SHP77 (cell line): ENCODE measurements at regions not wholly inside any gene's neighbourhood (a gene's known extent, or its start where the extent isn't known, plus 50 kb on each side); places are given as distances from the start of the nearest gene placed in this dataset.

Experiments
- DNase-seq, 2 experiments: peaks; one replicate each; lab custom pipeline; 2025; lab: John Stamatoyannopoulos, UW

DNA sequence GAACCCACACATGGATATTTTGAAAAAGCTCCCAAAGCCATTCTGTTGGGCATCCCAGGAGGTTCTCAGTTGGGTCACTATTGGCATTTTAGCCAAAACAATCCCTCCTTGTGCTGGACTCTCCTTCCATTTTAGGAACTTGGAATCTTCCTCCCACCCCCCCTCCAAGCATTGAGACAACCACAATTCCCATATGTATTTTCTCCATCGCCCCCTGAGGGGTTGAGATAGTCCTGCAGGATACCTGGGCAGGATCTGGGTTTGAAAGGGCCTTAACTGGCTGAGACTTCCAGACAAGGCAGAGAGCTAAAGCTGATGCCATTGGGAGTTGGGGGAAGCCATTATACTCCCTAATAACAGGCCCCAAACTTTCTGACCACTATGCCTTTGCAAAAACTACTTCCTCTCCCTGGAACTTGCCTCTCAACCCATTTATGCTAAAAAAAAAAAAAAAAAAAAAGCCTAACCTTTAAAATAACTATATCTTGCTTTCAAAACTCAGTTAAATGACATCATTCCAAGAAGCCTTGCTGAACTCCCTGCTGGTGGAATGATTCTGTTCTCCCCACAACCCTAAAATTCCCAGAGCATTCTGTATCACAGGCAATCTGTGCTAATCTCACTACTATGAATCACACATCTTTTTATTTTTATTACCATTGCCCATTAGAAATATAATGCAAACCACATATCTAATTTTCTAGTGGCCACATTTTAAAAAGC, 77.5 kb upstream of the PDE1C start:
- DNase-seq, result no peak

DNA sequence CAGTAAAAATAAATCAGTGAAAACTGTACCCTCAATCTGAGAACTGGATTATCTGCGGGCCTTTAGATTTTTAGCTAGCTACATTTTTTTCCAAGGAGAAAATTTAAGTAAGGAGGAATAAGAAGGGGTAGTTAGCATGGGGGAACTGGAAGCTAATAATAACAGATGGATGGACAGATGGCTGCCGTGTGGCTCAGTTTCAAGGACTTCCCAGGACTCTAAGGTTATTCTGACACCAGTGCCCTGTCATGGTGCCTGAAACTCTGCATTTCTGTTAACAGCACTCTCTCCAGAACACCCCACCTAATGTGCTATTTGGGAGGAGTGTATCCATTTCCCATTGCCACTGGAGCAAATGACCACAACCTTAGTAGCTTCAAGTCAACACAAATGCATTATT, 75.7 kb upstream of the PDE1C start:
- DNase-seq, result no peak

DNA sequence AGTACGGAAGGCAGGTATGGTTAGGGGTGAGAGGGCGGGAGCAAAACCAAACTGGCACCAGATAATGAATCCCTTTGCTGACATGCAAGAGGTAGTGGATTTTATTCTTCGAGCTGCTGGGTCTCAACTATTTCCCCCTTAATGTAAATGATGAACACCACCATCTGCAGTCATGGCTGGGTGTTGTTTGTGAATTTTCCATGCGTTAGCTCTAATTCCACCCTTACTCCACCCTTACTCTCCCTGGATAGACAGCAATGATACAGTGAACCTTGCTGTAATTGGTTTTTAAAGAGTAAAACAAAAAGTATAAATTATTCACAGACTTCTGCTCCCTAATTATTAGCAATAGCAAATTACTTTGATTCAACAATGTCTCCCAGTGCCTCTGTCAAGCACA, 74.5 kb upstream of the PDE1C start:
- DNase-seq, result no peak

DNA sequence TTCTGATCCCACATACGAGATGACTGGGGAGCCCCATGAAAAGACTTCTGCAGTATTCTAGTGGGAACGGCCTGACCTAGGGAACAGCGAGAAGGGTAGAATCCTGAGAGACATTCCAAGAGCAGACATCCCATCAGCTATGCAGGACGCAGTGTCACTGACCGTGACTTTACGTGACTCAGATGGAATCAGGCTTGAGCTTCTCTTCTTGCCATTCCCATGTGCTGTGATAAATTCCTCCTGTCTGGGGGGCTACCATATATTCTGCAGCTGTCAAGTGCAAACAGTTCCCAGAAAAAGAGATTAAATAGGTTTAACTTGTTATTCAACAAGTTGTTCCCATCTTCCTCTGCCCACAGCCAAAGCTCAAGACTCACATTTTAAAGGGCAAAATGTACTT, 73.1 kb upstream of the PDE1C start:
- DNase-seq, result no peak

DNA sequence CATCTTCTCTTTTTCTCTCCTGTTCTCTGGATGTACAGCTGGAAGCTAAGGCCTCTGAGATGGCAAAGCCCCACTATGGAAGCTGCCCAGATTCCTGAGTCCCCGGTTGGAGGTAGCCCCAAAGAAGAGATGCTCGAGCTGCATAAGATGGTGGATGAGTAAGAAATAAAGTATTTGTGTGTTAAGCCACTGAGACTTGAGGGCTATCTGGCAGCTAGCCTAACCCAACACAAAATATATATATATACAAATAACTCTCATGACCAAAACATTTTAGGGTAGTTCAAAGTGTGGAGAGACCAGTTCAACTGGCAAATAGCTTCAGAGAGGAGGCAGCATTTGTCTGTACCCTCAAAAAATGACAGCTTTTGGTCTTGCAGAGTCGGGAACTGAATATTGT, 72.4 kb upstream of the PDE1C start:
- DNase-seq, result no peak

DNA sequence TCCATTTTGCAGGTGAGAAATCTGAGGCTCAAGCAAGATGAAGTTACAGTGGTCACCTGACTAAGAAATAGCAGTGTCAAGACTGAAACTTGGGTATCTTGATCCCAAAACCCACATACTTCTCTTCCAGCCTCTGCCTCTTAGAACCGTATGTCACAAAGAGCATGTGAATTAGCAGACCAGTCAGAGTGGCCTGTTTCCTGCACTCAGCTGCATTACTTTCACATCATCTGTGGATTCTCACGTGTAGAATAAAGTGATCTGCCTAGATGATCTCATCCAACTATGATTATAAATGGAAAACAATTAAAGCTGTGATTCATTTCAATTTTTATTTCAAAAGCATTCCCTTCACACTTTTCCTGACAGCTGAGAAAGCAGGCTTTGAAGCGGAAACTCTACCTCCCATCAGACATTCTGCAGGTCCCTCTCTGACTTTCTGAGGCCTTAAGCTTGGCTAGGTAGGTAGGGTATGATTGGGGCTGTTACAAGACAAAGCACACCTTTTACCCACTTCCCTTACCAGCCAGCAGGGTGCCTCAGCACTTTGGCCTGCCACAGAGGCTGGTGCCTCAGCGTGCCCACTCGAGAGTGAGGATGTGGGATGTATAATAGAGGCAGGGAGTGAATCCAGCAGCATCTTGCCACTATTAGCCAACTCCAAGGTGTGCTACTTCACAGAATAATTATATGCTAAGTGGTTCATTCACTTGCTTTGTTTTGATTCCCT, 70.2 kb upstream of the PDE1C start:
- no peak for DNase-seq

DNA sequence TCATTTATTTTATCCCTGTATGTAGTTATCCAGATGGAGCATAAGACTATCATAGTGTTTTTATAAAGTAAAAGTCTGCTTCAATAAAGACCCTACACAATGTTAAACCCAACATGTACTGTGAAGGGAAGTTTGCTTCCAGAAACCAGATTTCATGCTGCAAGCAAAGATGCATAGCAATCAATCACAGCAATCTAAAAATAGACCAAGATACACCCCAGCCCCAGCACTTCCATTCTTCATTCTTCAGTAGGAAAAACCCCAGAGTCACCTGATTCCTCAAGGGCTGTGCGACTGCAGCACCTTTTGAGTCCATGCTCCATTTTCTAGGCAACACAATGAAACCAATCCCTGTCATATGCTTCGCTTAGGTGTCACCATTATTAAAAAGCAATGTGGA, 66.9 kb upstream of the PDE1C start:
- DNase-seq, result no peak

DNA sequence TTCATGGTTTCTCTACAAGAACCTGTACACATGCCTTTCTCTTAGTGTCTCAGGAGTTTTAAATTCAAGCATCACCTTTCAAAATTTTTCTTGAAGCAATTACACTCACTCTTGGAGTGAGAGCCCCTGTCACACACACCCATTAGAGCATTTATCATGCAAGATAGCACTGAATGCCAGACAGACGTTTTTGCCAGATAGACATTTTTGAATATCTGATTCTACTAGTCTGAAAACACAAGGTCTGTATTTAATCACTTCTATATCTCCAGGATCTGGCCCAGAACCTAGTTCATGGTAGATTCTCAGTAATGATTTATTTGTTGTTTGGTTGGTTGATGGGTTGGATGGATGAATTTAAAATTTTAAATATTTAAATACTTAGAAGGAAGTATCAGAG, 60.9 kb upstream of the PDE1C start:
- DNase-seq, result no peak

DNA sequence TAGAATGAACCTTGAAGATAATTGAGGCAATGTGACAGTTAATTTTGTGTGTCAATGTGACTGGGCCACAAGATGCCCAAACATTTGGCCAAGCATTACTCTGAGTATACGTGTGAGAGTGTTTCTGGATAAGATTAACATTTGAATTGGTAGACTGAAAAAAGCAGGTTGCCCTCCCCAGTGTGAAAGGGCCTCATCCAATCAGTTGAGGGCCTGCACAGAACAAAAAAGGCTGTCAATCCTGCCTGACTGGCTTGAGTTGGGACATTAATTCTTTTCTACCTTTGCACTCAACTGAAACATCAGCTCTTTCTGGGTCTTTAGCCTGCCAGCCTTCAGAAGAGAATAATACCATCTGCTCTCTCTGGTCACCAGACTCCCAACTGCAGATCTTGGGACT, 56.6 kb upstream of the PDE1C start:
- no peak for DNase-seq
